Endothelial cell of umbilical vein (primary cell): ENCODE measurements at regions not wholly inside any gene's neighbourhood (a gene's known extent, or its start where the extent isn't known, plus 50 kb on each side); places are given as distances from the start of the nearest gene placed in this dataset.

Experiments
- CTCF ChIP-seq, 2 donors: IDR thresholded peaks; 1 replicate in 1 of 2; 2 replicates in 1 of 2; pipeline ENCODE4 v1.5.1; 2011; ENCODE audit warnings: low read length in 2 of 2, mild to moderate bottlenecking in 2 of 2, moderate library complexity in 2 of 2, control low read depth in 1 of 2, inconsistent platforms in 1 of 2, low read depth in 1 of 2; ENCODE audit not compliant: insufficient read depth in 1 of 2; ENCODE audit errors: extremely low read depth in 1 of 2
- EZH2 ChIP-seq: IDR thresholded peaks from 2 replicates; pipeline ENCODE4 v1.6.1; 2012; ENCODE audit warnings: borderline replicate concordance, low read depth, mild to moderate bottlenecking, moderate library complexity, low read length, inconsistent platforms; ENCODE audit not compliant: severe bottlenecking
- FOS ChIP-seq: IDR thresholded peaks from 2 replicates; pipeline ENCODE4 v1.6.1; 2011; ENCODE audit warnings: mild to moderate bottlenecking, low read length, moderate library complexity, borderline replicate concordance; ENCODE audit not compliant: insufficient read depth
- JUN ChIP-seq: IDR thresholded peaks from 2 replicates; pipeline ENCODE4 v1.6.1; 2011; ENCODE audit warnings: borderline replicate concordance, low read depth; ENCODE audit not compliant: insufficient read length, insufficient read depth
- POLR2A ChIP-seq: IDR thresholded peaks from 2 replicates; pipeline ENCODE4 v1.6.1; 2012; ENCODE audit warnings: low read depth, mild to moderate bottlenecking, control low read depth, low read length
- POLR2AphosphoS5 ChIP-seq: IDR thresholded peaks from 2 replicates; pipeline ENCODE4 v1.6.1; 2012; ENCODE audit warnings: low read depth, mild to moderate bottlenecking, control low read depth, low read length, moderate library complexity; ENCODE audit not compliant: insufficient read depth

- TF ChIP-seq CTCF (IDR thresholded peaks at IDR 0.05; ENCODE audit: extremely low read depth in 1 of 2, insufficient read depth in 1 of 2, low read depth in 1 of 2, low read length in 2 of 2) (no peak), POLR2A (no peak), FOS (no peak), EZH2 (no peak), JUN (no peak), POLR2AphosphoS5 (no peak)
Observed at GRCh38 chr4:167524091-167524490, 289.8 kb upstream of the SPOCK3 start.
